Activated CD4-positive, CD25-positive, alpha-beta regulatory T cell treated with anti-CD3 and anti-CD28 coated beads, Interleukin-2, amount 50 U/mL, for 24 hours (primary cell): ENCODE measurements at regions not wholly inside any gene's neighbourhood (a gene's known extent, or its start where the extent isn't known, plus 50 kb on each side); places are given as distances from the start of the nearest gene placed in this dataset.

Experiments used
- ATAC-seq, 2 donors: fragments of 150-1000 bp; cut with Tn5 transposase; one replicate each; pipeline ENCODE4 v1.10.0; 2021; ENCODE audit warnings: mild to moderate bottlenecking in 1 of 2, moderate library complexity in 1 of 2

DNA sequence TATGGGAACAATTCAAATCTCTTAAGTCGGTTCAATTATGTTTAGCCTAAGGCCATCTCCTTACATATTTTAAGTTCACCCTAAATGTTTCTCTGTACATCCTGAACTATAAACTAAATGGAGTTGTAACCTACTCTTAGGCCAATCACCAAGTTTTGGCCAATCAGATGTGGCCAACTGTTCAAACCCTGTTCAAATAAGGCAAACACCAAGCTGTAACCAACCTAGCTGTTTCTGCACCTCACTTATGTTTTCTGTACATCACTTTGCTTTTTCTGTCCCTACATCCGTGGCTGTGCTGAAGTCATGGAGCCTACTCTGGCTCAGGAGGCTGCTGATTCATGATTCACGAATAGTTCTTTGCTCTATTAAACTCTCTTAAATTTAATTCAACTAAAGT lies 165.3 kb downstream of the GASK1B start:
- ATAC-seq, result no peak

DNA sequence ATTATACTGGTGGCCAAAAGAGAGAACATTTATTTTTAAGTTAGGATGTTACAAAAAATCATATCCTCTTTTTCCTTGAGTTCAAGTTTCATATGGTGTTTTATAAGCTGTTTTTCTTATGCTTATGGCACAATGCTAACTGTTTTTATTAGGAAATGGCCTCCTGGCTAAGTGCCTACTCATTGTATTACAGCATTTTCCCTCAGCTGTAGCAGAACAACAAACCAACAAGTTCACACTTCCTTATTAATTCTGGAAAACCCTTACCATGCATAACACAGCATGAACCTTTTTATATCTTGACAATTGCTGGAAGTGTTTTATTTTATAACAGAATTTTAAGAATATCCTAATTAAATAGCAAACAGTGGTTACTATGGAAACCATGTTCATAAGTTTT lies 165.8 kb downstream of the GASK1B start:
- ATAC-seq, result no peak

DNA sequence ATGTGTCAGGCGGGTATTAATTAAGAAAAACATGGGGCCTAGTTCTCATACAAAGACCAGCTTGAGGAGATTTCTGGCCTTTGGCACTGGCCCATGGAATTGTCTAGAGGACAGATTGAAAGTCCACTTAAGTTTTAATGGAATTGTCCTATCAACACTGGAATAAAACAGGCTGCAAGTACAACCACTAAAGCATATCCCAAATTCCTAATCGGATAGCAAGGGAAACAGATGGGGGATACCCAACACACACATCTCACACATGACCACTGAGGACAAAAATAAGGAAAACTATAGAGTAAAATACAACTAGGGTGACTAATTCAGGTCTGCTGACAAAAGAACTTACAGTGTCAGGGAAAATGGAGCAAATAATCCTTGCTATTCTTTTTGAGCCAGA lies 167.8 kb downstream of the GASK1B start:
- no peak for ATAC-seq

DNA sequence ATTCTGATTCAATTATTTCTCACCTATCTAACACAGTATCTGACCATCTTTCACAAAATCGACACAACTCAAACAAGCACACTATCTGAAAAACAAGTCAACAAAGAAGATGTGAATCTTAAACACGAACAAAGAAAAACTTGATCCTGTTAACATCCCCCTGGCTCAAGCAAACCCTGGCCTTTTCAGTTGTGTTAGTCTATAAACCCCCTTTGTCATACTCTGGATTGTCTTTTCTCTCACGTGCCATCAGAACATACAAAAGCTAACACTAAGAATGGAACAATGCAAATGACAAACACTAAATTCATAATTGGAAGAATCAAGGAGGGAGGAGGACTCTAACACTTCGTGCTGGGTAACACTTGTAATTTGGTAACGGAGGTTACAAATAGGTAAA lies 168.7 kb downstream of the GASK1B start:
- ATAC-seq, result no peak

DNA sequence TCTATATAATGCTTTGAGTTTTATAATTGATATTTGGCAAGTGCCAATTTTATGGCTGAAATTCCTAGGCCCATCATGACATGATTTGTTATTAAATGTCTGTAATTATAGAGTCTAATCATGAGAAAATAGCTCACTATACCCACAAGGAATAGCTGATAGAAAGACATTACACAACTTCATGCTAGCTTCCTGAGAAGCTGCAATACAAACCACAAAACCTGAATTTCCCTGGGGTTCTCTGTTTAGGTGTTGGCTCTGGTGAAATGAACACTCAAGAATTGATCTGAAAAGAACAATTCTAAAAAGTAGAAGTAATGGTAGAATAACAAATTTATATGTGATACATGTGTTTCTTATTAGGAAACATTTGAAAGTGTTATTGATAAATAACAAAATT lies 169.6 kb downstream of the GASK1B start:
- no peak for ATAC-seq

DNA sequence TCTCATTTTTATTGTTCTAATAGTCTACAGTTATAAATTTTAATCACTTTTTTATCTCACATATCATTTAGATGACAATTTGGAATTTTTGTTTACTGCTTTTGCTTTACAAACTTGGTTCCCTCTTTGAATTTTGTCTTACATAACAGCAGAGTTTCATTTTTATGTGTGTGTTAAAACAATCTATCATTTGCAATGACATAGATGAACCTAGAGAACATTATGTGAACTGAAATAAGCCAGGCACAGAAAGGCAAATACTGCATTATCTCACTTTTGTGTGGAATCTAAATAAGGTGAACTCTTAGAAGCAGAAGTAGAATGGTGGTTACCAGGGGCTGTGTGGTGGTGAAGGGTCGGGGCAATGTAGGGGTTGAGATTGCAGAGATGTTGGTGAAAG lies 170.7 kb downstream of the GASK1B start:
- no peak for ATAC-seq

DNA sequence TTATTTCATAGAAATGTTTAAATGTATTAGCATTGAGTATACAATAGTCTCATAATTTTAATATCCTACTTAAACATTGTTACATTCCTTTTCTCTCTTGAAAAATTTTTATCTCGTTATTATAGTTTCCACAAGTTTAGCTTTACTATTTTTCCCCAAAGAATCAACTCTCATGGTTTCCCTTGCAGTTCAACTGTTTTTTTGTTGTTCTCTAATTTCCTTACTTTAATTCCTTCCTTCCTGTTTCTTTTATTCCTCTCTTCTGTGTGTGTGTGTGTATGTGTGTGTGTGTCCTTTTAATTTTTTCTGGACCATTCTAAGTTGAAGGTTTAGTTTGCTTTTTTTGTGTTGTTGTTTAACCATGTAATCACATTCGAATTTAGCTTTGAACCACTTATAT lies 171.1 kb downstream of the GASK1B start:
- no peak for ATAC-seq

DNA sequence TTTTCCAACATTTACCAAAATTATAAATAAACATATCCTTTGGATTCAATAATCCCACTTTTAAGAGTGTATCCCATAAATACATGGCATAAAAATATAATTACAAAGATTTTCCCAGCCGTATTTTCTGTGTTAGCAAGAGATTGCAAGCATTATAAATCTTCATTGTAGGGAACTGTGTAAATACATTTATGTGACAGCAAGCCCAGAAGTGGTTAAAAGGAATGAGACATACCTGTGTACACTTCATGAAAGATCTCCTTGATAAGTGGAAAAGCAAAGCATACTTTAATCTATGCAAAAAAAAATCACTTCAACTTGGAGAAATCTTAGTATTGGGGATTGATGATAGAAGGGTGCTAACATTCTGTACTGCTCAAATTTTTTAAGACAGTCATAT lies 173.1 kb downstream of the GASK1B start:
- ATAC-seq, result no peak

DNA sequence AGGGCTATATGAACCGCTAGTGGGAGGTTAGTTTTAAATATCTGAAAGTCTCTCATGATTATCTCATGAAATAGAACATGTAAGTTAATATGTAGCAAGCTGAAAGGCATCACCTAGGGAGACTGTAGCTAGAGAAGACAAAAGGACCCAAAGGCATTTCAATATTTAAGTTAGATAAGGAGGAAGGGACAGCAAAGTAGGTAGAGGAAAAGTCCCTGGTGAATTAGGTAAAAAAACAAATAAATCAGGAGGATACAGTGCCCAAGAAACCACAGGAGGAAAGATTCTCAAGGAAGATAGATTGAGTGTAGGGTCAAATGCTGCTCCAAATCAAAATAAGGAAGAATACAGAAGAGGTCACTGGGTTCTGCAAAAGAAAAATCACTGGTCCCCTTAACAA lies 175.5 kb downstream of the GASK1B start:
- ATAC-seq, result no peak

DNA sequence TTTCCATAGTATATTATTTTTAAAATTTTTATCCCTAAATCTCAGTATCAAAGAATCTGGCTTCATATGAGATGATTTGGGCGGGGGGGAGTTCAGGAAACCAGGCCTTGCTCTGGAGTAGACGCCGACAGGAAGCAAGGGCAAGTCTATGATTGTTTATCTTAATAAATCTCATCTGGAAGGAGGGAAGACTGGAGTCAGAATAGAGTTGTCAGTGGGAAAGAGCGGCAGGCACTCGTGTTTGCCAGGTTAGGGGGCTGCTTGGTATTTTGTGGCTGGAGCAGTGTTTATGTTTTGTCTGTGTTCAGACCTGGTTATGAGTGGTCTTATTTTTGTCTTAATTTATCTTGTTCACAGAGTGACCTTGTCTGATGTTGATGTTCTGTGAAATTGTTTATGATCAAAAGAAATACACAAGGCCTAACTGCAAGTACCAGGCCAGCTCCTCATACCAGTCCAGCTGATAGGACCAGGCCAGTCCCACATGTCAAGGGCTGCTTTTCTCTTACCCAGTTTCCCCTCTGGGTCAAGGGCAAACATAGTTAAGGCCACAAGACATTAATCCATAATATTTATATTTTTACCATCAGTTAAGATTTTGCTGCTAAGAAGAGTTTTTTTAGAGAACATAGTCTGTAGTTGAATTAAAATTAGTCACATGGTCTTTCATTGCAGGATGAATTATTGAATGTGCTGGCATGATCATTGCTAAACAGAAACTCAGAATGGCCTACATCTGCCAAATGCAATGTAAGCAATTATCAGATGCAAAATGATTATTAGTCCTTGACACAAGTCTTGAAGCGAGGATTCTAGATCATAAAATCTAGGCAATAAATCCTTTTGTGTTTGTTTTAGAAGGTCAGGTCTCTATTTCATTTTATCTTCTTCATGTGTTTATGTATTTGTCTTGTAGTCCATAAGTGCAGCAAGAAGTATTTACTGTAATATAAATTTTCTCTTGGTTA lies 176.5 kb downstream of the GASK1B start:
- no peak for ATAC-seq

DNA sequence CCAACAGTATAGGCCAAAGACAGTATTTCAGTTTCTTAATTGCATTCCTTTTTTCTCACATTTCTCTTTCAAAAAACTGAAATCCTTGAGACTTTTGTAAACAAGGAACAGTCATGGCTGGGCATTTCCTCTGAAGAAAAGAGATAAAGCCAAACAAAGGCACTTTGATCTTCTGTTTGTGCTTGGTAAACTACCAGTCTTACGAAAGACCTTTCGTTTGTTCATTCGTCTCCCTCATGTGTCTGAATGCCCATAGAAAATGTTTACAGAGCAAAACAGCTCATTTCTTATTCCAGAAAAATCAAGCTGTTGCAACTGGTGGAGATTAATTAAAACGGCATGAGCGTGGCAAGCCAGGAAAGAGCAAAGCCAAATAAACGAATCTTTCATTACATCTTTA lies 178.0 kb downstream of the GASK1B start:
- no peak for ATAC-seq

DNA sequence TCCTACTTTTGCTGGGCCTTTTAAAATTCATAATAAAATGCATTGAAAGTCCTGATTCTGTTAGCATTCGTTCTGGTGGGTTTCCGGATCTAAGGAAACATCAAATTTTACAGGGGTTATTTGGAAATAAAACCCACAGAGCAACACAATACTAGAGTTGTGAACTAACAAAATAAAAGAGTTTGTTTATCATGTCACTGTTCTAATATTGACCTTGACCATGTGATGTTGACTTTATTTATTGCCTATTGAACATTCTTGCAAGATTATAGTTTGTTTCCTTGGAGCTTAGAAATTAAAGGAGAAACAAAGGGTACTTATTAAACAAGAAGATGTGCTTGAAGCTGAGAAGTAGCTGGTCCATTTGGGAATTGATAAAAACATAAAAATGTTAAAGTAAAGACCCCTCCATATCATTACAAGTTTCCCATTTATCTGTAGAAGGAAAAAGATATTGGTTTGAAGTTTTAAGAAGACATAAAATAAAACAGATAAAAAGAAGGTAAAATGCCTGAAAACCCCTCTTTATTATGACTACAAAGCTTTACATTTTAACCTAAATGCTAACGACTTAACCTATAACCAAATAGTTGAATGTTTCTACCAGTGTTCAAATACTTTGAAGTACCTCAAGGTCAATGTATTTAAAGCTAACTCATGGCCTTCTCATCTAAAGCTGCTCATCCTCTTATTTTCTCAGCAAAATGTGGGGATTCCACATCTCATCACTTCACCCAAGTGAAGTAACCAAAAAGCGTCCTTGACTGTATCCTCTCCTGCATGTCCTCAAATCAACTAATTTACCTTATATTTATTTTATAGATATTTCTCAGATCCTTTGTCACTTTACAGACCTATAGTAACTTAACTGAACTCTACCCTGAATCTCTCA lies 179.6 kb downstream of the GASK1B start:
- ATAC-seq, result no peak

DNA sequence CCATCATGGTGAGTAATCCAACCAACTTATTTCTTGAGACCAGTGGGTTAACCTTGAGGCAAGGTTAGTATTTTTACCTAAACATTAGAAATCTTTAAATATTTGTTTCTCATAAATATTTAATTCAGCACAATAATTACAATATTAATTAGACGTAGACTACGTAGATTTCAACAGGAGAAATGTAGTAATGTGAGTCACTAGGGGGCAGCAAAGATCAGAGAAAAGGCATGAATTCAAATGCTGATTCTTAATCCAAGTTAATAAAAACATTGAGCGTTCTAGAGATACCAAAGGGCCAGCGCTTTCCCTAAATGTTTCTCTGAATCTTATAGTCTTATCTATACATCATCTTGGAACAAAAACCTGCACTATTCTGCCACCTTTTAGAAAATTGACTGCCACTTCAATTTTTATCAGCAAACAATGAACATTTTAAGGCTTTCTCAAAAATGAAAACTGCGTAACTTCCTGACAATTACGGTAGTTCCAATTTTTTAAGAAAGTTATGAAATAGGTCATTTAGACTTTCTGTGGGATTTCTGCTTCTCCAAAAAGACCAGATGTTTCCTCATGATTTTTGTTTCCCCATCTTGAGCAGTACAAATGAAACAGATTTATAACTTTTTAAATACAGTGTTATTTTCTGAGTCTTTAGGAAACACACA lies 180.7 kb downstream of the GASK1B start:
- ATAC-seq, result no peak

DNA sequence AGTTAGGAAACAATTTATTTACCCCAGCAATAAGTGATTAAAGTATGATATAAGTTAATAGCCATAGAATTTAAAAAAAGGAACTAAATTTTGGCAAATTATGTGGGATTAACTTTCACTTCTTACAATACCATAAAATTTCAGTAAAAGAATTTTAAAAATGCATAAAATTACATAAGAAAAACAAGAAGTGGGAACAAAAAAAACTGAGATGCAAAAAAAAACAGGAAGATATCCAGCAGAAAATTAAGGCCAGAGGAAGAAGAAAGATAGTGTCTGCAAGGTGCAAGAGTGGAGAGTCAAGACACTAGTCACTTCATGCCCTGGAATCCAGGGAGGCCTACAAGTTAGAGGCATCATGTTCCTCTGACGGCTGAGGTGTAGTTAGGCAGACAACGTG lies 184.2 kb downstream of the GASK1B start:
- ATAC-seq, result no peak

DNA sequence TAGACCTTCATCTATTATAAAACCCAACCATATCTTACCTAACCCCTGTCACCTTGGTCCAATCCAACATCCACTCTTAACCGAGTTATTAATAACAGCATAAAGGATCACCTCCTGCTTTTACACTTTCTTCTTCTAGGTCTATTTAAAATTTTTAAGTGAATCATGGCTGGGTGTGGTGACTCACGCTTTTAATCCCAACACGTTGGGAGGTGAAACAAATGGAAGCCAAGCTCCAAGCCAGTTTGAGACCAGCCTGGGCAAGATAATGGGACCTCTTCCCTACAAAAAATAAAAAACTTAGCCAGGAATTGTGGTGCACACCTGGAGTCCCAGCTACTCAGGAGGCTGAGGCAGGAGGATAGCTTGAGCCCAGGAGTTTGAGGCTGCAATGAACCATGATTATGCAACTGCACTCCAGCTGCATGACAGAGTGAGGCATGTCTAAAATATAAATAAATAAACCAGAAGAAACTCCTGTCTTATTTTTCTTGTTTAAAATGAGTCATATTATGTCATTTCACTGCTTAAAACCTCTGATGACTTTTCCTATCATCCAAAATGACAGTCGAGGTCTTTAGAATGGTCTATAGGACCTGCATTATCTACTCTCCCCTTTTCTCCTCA lies 188.4 kb downstream of the GASK1B start:
- no peak for ATAC-seq

DNA sequence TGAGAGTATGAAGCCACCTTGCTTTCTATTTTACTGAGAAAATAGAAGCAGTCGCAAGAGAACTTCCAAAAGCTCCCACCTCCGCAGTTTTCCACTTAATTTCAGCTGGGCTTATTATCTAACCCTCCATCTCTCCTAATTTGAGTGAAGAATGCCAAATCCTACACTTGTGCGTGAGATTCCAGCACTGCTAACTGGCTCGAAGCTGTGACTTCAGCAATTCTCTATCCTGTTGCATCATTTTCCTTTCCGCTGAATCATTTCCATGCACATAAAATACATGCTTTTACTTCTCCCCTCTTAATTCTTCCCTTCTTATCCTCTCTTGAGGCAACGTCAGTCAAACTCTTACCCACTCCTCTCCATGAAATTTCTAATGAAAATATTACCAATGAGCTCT lies 189.5 kb downstream of the GASK1B start:
- no peak for ATAC-seq

DNA sequence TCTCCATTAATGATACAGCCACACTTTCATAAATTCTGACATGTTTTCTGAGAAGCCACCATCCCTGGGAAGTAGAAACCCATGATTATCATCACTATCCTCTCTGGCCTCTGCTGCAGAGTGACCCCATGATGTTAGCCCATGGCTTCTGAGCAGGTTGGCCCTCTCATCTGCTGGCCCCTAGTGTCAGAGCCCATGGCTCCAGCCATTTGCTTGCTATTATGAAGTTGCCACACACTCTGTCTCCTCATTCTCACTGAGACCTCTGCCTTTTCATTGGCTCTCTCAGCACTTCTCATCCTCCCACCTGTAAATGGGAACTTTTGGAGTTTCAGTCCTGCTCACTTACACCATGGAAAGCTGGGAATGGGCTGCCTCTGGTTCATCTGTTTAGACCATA lies 192.7 kb downstream of the GASK1B start:
- no peak for ATAC-seq

DNA sequence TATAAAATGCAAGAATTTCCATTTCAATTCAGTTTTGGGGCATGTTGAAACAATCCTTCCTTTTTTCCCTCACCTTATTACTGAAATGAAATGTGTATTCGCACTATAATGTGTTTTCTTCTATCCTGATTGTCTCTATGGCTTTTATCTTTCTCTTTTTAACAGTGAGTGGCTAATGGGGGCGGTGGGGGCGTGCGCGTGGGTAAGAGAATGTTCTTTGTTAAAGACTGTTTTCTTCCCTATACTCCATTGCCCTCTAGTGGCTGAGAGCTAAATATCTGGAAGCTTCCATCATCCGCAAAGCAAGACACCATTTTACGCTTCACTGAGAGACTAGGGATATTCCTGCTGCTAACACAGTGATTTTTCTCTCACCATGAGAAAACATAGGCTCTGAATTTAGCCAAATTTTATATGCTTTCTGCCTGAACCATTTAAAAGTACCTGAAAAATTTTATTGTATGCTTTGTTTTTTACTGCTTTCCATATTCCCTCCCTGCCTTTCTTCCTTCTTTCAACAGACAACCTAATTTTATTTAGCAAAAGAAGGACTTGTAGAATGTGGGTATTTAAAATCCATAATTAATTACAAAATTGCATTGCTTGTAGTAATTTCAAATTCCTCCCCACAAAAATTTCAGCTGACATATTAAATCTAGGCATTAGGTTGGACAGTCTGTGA lies 194.0 kb downstream of the GASK1B start:
- ATAC-seq, result peak in 1 of 2 donors; percentile 48

DNA sequence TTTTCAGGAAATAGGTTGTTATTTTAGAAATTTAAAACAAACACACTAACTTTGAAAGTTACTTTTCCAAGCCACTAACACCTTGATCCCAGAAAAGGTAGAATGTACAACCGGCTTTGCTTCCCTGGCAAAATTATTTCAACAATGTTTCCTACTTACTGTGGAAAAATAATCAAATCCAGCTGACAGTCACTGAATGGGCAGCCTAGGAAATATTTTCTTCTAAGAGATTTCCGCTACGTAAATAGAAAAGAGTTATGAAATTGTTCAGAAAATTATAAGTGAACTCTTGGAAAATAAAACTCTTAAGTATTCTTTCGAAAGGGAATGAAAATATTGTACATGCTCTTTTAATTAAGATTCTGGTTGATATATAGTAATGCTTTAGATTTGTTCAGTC lies 195.7 kb downstream of the GASK1B start:
- ATAC-seq, result no peak

DNA sequence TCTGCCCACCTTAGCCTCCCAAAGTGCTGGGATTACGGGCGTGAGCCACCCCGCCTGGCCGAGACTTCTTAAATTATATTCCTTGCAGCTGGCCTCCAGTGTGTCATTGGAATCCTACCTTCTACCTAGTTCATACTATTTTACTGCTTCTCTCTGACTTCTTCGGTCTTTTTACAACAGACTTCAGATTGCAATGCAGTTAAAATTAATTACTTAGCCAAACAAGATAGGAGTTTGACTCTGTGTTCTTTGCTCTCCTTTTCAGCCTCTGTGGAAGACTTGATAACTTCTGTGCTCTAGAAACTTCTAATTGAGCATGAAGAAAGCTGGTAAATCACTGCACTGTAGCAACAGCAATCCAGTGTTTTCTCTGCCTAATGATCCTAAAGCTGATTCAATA lies 199.5 kb downstream of the GASK1B start:
- no peak for ATAC-seq

DNA sequence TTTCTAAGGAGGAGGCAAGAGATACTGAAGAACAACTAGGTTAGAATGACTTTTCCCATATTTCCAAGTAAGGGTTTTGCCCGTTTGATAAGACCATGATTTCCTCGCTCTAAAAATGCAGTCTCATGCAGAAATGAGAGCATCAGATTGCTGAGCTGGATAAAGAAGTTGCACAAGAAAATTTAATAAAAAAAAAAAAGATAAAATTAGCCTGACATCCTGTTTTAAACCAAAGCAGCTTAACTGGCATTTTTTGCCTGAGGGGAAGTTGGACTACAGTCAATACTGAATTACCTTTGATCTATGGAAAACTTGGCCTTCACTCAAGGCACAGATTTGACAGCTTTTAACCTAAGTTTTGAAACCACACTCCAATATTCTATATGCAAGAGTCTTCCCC lies 208.4 kb downstream of the GASK1B start:
- no peak for ATAC-seq
